Esophagus muscularis mucosa (tissue), 4 donors: ENCODE measurements at regions not wholly inside any gene's neighbourhood (a gene's known extent, or its start where the extent isn't known, plus 50 kb on each side); places are given as distances from the start of the nearest gene placed in this dataset.
A peak's percentile ranks its signal among the peaks of the same experiment; 100 is the strongest.

Source experiments
- DNase-seq: peaks from one replicate; pipeline ENCODE4 v3.0.0-alpha.2; 2017; ENCODE audit errors: extremely low spot score
- H3K27ac ChIP-seq, 4 donors: fragments of 200-600 bp; sonication (generic); replicated peaks in 1 of 4; 1 replicate in 3 of 4; 2 replicates in 1 of 4; pipeline ENCODE4 v1.5.1; 2016 to 2019; ENCODE audit warnings: mild to moderate bottlenecking in 1 of 4
- H3K27me3 ChIP-seq, 4 donors: fragments of 200-600 bp; sonication (generic); one replicate each; pipeline versions ENCODE4 v1.5.1 to v1.6.0; 2016 to 2019
- H3K36me3 ChIP-seq, 4 donors: fragments of 200-600 bp; sonication (generic); one replicate each; pipeline ENCODE4 v1.5.1; 2016 to 2019
- H3K4me1 ChIP-seq, 4 donors: fragments of 200-600 bp; sonication (generic); one replicate each; pipeline ENCODE4 v1.5.1; 2016 to 2019
- H3K4me3 ChIP-seq, 4 donors: fragments of 200-600 bp; sonication (generic); 1 replicate in 2 of 4; 2 replicates in 2 of 4; pipeline ENCODE4 v1.5.1; 2016 to 2019; ENCODE audit warnings: mild to moderate bottlenecking in 4 of 4, moderate library complexity in 1 of 4
- H3K9me3 ChIP-seq, 4 donors: fragments of 200-600 bp; sonication (generic); 1 replicate in 3 of 4; 2 replicates in 1 of 4; pipeline ENCODE4 v1.5.1; 2016 to 2019
- CTCF ChIP-seq, 3 experiments: fragments of 200-600 bp in 2 of 3; fragments of 450-650 bp in 1 of 3; sonication (generic) in 2 of 3; IDR thresholded peaks; one replicate each; pipeline ENCODE4 v1.5.1; 2017 to 2019; ENCODE audit warnings: antibody characterized with exemption in 3 of 3, mild to moderate bottlenecking in 2 of 3, moderate library complexity in 1 of 3
- EP300 ChIP-seq: sonication (generic); formaldehyde crosslinking; IDR thresholded peaks from one replicate; pipeline ENCODE4 v1.6.1; 2017; ENCODE audit warnings: antibody characterized with exemption
- POLR2A ChIP-seq: fragments of 450-650 bp; IDR thresholded peaks from one replicate; pipeline ENCODE4 v1.6.1; 2017; ENCODE audit warnings: antibody characterized with exemption, moderate library complexity, mild to moderate bottlenecking, low read depth
- POLR2AphosphoS5 ChIP-seq, 2 donors: sonication (generic); formaldehyde crosslinking; IDR thresholded peaks; one replicate each; pipeline ENCODE4 v1.6.1; 2017; ENCODE audit warnings: antibody characterized with exemption in 2 of 2
- WGBS: methylation state at CpG from one replicate; pipeline ENCODE4 v1.1.5; 2018; 5-methylcytosine and 5-hydroxymethylcytosine counted together
- intact Hi-C: fragments of 100-400 bp; cut with DNase I; formaldehyde crosslinking; loops from one replicate; pipeline ENCODE4 v1.15.1; 2023

GRCh38 chr13:97880311-97880675 lies 73.2 kb upstream of the IPO5 start:
- DNase-seq: peak; percentile 34
- TF ChIP-seq CTCF (IDR thresholded peaks at IDR 0.05) (no peak), POLR2AphosphoS5 (IDR thresholded peaks at IDR 0.05) (no peak), EP300 (no peak), POLR2A (no peak)

GRCh38 chr13:97881556-97881955 lies 71.9 kb upstream of the IPO5 start:
- DNase-seq: peak; percentile 60
- Histone ChIP-seq H3K9me3 (no peaks in the 10 kb centered on the region), H3K27ac (no peak overlapping the region), H3K4me3 (no peak overlapping the region), H3K27me3 (no peaks in the 10 kb centered on the region), H3K36me3 (no peaks in the 10 kb centered on the region), H3K4me1 (peaks cover 0 to 25% (median 20%) of the 10 kb centered on the region in 4 donors)
- intact Hi-C loops: no loop called here
- WGBS: 90% methylated on average over 3 of the region's 4 CpGs
- TF ChIP-seq POLR2AphosphoS5 (IDR thresholded peaks at IDR 0.05) (no peak), POLR2A (no peak), CTCF (IDR thresholded peaks at IDR 0.05) (no peak), EP300 (no peak)

More at GRCh38 chr13:97880311-97880675, 73.2 kb upstream of the IPO5 start:
- Histone ChIP-seq H3K4me1 (peaks cover 0 to 25% (median 20%) of the 10 kb centered on the region in 4 donors), H3K9me3 (no peaks in the 10 kb centered on the region), H3K4me3 (no peak overlapping the region), H3K36me3 (no peaks in the 10 kb centered on the region), H3K27me3 (no peaks in the 10 kb centered on the region), H3K27ac (no peak overlapping the region)
- 69% methylated on average over 5 of the region's 5 CpGs for WGBS
- intact Hi-C loops: no loop called here

DNA sequence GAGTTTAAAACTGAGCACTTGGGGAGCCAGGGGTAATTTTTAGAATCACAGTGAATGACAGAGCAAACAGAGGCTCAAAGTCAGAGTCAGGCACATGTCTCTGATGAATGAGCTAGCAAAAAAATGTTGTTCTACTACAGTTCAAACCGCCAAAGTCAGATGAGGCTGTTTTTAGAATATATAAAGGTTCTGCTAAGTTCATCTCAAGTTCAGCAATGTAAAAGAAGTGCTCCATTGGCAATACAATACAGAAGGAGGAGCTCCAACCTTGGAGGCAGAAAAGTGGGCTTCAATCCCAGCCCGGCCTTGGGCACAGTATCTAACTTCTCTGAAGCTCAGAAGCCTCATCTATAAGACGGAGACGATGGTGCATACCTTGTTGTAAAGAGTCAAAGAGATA lies 70.1 kb upstream of the IPO5 start:
- Histone ChIP-seq H3K9me3 (no peaks in the 10 kb centered on the region), H3K4me1 (peaks cover 0 to 25% (median 20%) of the 10 kb centered on the region in 4 donors), H3K27me3 (no peaks in the 10 kb centered on the region), H3K27ac (no peak overlapping the region), H3K36me3 (no peaks in the 10 kb centered on the region), H3K4me3 (no peak overlapping the region)
- DNase-seq: peak; percentile 31
- no peak for TF ChIP-seq EP300
- TF ChIP-seq POLR2A: no peak
- no peak for TF ChIP-seq POLR2AphosphoS5 (IDR thresholded peaks at IDR 0.05)
- no peak for TF ChIP-seq CTCF (IDR thresholded peaks at IDR 0.05)
- intact Hi-C loops: no loop called here
- WGBS: 51% methylated on average over 4 of the region's 4 CpGs

GRCh38 chr13:97884707-97885468 lies 68.6 kb upstream of the IPO5 start:
- no peak for TF ChIP-seq CTCF (IDR thresholded peaks at IDR 0.05)
- no peak for TF ChIP-seq POLR2A
- no peak for TF ChIP-seq EP300
- no peak for TF ChIP-seq POLR2AphosphoS5 (IDR thresholded peaks at IDR 0.05)
- WGBS: 87% methylated on average over 9 of the region's 9 CpGs
- Histone ChIP-seq H3K27me3 (no peaks in the 10 kb centered on the region), H3K27ac (no peak overlapping the region), H3K36me3 (no peaks in the 10 kb centered on the region), H3K4me3 (no peak overlapping the region), H3K9me3 (no peaks in the 10 kb centered on the region), H3K4me1 (peaks cover 0 to 24% (median 23%) of the 10 kb centered on the region in 4 donors)
- intact Hi-C loops: no loop called here
- peak; percentile 82 for DNase-seq

- WGBS: 93% methylated on average over 2 of the region's 2 CpGs
- H3K27ac ChIP-seq: no peak overlapping the region
- no peaks in the 10 kb centered on the region for H3K9me3 ChIP-seq
- H3K36me3 ChIP-seq: no peaks in the 10 kb centered on the region
- no peak for DNase-seq
- H3K4me1 ChIP-seq: peaks cover 0 to 31% (median 26%) of the 10 kb centered on the region in 4 donors
- no peak overlapping the region for H3K4me3 ChIP-seq
- H3K27me3 ChIP-seq: no peaks in the 10 kb centered on the region
- TF ChIP-seq CTCF (IDR thresholded peaks at IDR 0.05): no peak
- no peak for TF ChIP-seq POLR2A
- no peak for TF ChIP-seq POLR2AphosphoS5 (IDR thresholded peaks at IDR 0.05)
- no peak for TF ChIP-seq EP300
- intact Hi-C loops: no loop called here
Observed at GRCh38 chr13:97885641-97886040, 67.8 kb upstream of the IPO5 start.
